ENCODE measurements at regions not wholly inside any gene's neighbourhood (a gene's known extent, or its start where the extent isn't known, plus 50 kb on each side); places are given as distances from the start of the nearest gene placed in this dataset.

GRCh38 chr1:56266359-56266758 lies 313.0 kb downstream of the PLPP3 start:
- Histone ChIP-seq H3K4me3 (replicated peaks; ENCODE audit: low read depth, low read length) (no peak overlapping the region), H3K27me3 (replicated peaks; ENCODE audit: control insufficient read depth, insufficient read depth, low read length) (no peaks in the 10 kb centered on the region), H3K36me3 (ENCODE audit: control insufficient read depth, insufficient read depth, low read length) (no peaks in the 10 kb centered on the region)
- DNase-seq (ENCODE audit: extremely low read depth, insufficient read length) = no peak
- no peak for TF ChIP-seq CTCF (IDR thresholded peaks at IDR 0.05; ENCODE audit: insufficient read depth, low read length, poor library complexity, severe bottlenecking)

GRCh38 chr1:56265216-56265615 lies 314.1 kb downstream of the PLPP3 start:
- Histone ChIP-seq H3K4me3 (replicated peaks; ENCODE audit: low read depth, low read length) (no peak overlapping the region), H3K36me3 (ENCODE audit: control insufficient read depth, insufficient read depth, low read length) (no peaks in the 10 kb centered on the region), H3K27me3 (replicated peaks; ENCODE audit: control insufficient read depth, insufficient read depth, low read length) (no peaks in the 10 kb centered on the region)
- no peak for TF ChIP-seq CTCF (IDR thresholded peaks at IDR 0.05; ENCODE audit: insufficient read depth, low read length, poor library complexity, severe bottlenecking)
- DNase-seq (ENCODE audit: extremely low read depth, insufficient read length) = no peak

GRCh38 chr1:56263908-56264307 lies 315.5 kb downstream of the PLPP3 start:
- TF ChIP-seq CTCF (IDR thresholded peaks at IDR 0.05; ENCODE audit: insufficient read depth, low read length, poor library complexity, severe bottlenecking) = no peak
- Histone ChIP-seq H3K36me3 (ENCODE audit: control insufficient read depth, insufficient read depth, low read length) (no peaks in the 10 kb centered on the region), H3K27me3 (replicated peaks; ENCODE audit: control insufficient read depth, insufficient read depth, low read length) (no peaks in the 10 kb centered on the region), H3K4me3 (replicated peaks; ENCODE audit: low read depth, low read length) (no peak overlapping the region)
- no peak for DNase-seq (ENCODE audit: extremely low read depth, insufficient read length)

- H3K27me3 ChIP-seq (replicated peaks; ENCODE audit: control insufficient read depth, insufficient read depth, low read length) = no peaks in the 10 kb centered on the region
- no peak overlapping the region for H3K4me3 ChIP-seq (replicated peaks; ENCODE audit: low read depth, low read length)
- no peaks in the 10 kb centered on the region for H3K36me3 ChIP-seq (ENCODE audit: control insufficient read depth, insufficient read depth, low read length)
- no peak for TF ChIP-seq CTCF (IDR thresholded peaks at IDR 0.05; ENCODE audit: insufficient read depth, low read length, poor library complexity, severe bottlenecking)
- DNase-seq (ENCODE audit: extremely low read depth, insufficient read length) = no peak
These were observed 321.0 kb downstream of the PLPP3 start for GRCh38 chr1:56258371-56258770.

GRCh38 chr1:56257726-56258125 lies 321.6 kb downstream of the PLPP3 start:
- DNase-seq (ENCODE audit: extremely low read depth, insufficient read length) = no peak
- Histone ChIP-seq H3K4me3 (replicated peaks; ENCODE audit: low read depth, low read length) (no peak overlapping the region), H3K36me3 (ENCODE audit: control insufficient read depth, insufficient read depth, low read length) (no peaks in the 10 kb centered on the region), H3K27me3 (replicated peaks; ENCODE audit: control insufficient read depth, insufficient read depth, low read length) (no peaks in the 10 kb centered on the region)
- no peak for TF ChIP-seq CTCF (IDR thresholded peaks at IDR 0.05; ENCODE audit: insufficient read depth, low read length, poor library complexity, severe bottlenecking)

Data from GM06990 (cell line).